HUES64 (cell line): ENCODE measurements at regions not wholly inside any gene's neighbourhood (a gene's known extent, or its start where the extent isn't known, plus 50 kb on each side); places are given as distances from the start of the nearest gene placed in this dataset.

ENCODE experiments used
- H3K27ac ChIP-seq: 2 replicates; pipeline ENCODE4 v1.7.0; 2013; ENCODE audit warnings: low read depth, low read length, inconsistent platforms
- H3K27me3 ChIP-seq: 2 replicates; pipeline ENCODE4 v1.6.1; 2013; ENCODE audit warnings: mild to moderate bottlenecking, low read length; ENCODE audit not compliant: insufficient read depth
- H3K36me3 ChIP-seq: 2 replicates; pipeline ENCODE4 v1.6.1; 2013; ENCODE audit warnings: mild to moderate bottlenecking, low read length; ENCODE audit not compliant: insufficient read depth
- H3K4me1 ChIP-seq: 2 replicates; pipeline ENCODE4 v1.6.1; 2013; ENCODE audit warnings: mild to moderate bottlenecking, low read length, moderate library complexity; ENCODE audit not compliant: insufficient read depth
- H3K4me3 ChIP-seq: 2 replicates; pipeline ENCODE4 v1.5.1; 2013; ENCODE audit warnings: mild to moderate bottlenecking, low read length, moderate library complexity
- H3K9ac ChIP-seq: 2 replicates; pipeline ENCODE4 v1.6.1; 2013; ENCODE audit warnings: mild to moderate bottlenecking, low read depth, low read length
- H3K9me3 ChIP-seq: 2 replicates; pipeline ENCODE4 v1.6.1; 2013; ENCODE audit warnings: low read depth, low read length; ENCODE audit not compliant: insufficient read depth
- WGBS: fragments of 150-250, 120-280 bp; methylation state at CpG from one replicate; pipeline ENCODE4 v1.1.7; 2013; ENCODE audit warnings: missing lambda C conversion rate; 5-methylcytosine and 5-hydroxymethylcytosine counted together

DNA sequence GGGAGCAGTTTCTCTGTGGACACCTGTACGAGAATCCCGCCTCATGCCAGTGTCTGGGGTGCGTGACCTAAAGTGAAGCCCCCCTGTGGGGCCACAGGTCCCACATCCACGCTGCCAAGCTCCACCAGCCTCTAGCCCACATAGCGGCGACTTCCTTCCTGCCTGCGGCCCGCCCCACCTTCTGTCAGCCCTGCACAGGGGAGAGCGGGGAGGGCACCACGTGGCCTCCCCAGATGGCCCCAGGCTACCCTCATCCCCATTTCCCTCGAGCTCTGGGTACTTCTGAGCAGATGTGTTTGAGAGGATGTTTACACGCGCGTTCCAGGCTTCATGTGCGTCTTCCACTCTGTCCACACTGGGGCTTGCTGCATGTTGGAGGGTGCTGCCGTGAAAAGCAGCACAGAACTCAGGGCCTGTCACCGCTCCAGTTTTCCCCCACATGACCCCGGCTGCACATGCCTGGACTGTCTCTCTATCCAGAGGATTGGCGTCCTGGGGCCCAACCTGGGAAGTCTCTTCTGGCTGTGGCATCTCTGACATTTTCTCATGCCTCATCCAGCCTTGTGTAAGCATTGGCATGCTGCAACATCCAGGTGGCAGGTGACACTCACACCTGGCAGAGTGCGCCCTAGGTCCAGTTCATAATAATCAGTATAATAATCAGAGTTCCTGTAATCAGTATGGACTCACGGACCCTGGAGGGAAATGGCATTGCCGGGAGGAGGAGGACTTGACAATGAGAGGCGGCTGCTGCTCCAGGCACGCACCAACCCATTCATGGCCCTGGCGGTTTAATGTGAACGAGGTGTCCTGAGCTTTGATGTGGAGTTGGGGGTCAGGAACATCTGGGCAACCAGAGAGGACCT lies 146.3 kb upstream of the TWIST2 start:
- Histone ChIP-seq H3K4me3 (no peak overlapping the region), H3K27me3 (no peaks in the 10 kb centered on the region), H3K9ac (no peak overlapping the region), H3K9me3 (no peaks in the 10 kb centered on the region), H3K27ac (no peak overlapping the region), H3K36me3 (no peaks in the 10 kb centered on the region), H3K4me1 (no peaks in the 10 kb centered on the region)
- WGBS = 94% methylated on average over 26 of the region's 26 CpGs

DNA sequence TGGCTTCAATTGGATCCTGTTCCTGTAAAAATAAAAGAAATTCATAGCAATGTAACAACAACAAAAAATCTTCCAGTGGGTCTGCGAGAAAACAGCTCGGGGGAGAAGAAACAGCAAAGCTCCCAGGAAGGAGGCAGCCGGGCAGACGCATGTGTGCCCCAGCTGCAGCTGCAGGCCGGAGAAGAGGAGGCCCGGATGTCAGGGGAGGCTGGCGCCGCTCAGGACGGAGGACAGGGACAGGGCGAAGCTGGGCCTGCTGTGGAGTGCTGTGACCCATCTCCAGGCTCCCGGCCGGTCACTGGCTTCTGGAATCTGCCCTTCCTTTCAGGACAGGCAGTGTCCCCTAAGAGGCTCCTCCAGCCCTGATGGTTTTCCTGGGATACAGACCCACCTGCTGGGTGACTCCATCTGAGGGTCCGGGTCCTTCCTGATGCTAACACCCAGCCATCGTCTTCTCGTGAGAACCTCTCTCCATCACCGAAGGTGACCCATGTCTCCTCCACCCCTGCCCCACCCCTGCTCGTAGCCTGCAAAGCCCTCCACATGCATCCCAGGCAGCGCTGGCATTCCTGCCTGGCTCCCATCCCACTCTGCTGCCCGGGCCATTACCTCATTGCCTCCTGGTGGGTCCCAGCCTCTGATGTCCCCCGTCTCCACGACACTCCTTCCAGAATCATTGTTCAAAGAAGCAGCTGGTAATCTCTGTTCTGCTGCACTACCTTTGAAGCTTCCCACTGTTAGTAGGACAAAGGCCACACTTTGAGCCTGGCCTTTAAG lies 145.4 kb upstream of the TWIST2 start:
- Histone ChIP-seq H3K9ac (no peak overlapping the region), H3K27ac (no peak overlapping the region), H3K36me3 (no peaks in the 10 kb centered on the region), H3K9me3 (no peaks in the 10 kb centered on the region), H3K27me3 (no peaks in the 10 kb centered on the region), H3K4me1 (no peaks in the 10 kb centered on the region), H3K4me3 (no peak overlapping the region)
- WGBS = 89% methylated on average over 21 of the region's 21 CpGs

DNA sequence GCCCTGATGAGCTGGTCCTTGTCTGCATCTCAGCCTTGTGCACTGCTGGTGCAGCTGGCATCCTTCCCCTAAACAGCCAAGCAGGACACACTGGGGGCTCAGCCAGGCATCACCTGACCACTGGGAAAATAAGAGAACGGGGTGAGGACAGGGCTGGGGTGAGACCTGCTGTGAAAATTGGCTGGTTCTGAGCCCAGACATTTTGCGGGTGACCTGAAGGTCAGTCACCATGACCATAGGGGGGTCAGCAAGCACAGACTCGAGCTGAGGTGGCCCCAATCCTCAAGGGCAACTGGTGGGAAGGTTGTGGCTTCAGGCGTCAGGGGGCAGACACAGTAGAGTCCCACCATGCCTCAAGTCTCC lies 144.9 kb upstream of the TWIST2 start:
- WGBS = 87% methylated on average over 4 of the region's 4 CpGs
- H3K36me3 ChIP-seq = no peaks in the 10 kb centered on the region
- H3K4me3 ChIP-seq = no peak overlapping the region
- no peaks in the 10 kb centered on the region for H3K4me1 ChIP-seq
- no peaks in the 10 kb centered on the region for H3K27me3 ChIP-seq
- H3K9me3 ChIP-seq = no peaks in the 10 kb centered on the region
- no peak overlapping the region for H3K27ac ChIP-seq
- no peak overlapping the region for H3K9ac ChIP-seq

DNA sequence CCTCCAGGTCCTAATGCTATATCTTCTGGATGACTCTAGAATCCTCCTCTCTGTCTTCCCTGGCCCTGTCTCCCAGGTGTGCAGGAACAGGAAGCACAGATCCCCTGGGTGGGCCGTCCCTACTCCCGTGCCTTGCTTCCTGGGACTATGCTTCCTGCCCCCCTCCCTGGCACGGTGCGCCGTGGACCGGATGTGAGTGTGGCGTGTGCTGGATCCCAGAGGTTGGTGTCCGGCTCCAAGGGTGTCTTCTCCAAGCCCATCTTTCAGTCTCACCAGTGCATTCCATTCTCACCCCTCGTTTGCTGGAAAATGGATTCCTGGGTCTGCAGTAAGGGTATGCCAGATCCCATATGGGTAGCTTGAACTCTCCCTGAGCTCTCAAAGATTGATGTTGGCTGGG lies 144.4 kb upstream of the TWIST2 start:
- Histone ChIP-seq H3K36me3 (no peaks in the 10 kb centered on the region), H3K27me3 (no peaks in the 10 kb centered on the region), H3K27ac (no peak overlapping the region), H3K4me3 (no peak overlapping the region), H3K9me3 (no peaks in the 10 kb centered on the region), H3K4me1 (no peaks in the 10 kb centered on the region), H3K9ac (no peak overlapping the region)
- 96% methylated on average over 9 of the region's 9 CpGs for WGBS

DNA sequence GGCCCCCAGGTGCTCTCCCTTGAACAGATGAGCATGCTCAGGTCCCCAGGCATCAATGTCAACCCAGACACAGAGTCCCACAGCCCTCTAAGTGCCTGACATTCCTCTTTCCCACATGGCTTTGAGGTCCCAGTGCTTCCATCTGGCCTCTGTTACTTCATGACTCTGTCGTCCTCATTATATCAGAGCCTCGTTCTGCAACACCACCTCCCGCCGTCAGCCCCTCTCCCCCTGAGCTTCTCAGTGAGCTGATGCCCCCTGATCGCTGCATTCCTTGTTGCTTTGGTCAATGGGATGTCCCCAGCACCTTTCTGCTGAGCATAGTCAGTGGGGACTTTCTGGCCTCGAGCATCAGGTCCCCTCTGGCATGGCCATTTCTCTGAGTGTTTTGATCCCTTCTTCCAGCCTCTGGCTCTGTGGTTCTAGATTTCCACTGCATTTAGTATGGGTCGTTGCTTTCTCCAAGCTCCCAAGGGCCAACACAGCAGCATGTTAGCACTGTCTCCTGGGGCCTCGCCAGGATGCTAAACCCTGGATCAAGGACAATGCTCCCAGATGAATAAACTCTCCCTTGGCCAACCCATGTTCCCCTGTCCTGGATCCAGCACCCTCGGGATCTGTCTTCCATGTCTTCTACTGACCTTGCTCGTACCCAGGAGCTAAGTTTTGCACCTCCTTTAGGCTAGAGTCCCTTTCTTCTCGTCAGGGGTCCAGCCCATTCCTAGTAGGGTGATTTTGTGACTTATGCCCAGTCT lies 143.2 kb upstream of the TWIST2 start:
- no peak overlapping the region for H3K27ac ChIP-seq
- H3K27me3 ChIP-seq = no peaks in the 10 kb centered on the region
- no peaks in the 10 kb centered on the region for H3K4me1 ChIP-seq
- no peak overlapping the region for H3K4me3 ChIP-seq
- H3K36me3 ChIP-seq = no peaks in the 10 kb centered on the region
- no peaks in the 10 kb centered on the region for H3K9me3 ChIP-seq
- 92% methylated on average over 11 of the region's 11 CpGs for WGBS
- no peak overlapping the region for H3K9ac ChIP-seq

DNA sequence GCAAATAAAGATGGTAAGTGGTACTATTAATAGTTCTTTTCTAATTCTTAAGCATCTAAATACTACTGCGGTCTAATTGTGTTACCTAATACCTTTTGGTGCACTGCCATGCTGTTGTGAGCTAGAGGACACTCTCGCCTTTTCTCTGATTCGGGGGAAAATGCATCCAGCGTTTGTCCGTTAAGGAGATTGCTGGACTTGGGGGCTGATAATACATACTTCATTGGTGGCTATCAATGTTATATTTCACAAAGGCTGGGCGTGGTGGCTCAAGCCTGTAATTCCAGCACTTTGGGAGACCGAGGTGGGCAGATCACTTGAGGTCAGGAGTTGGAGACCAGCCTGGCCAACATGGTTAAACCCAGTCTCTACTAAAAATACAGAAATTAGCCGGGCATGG lies 141.7 kb upstream of the TWIST2 start:
- Histone ChIP-seq H3K9me3 (no peaks in the 10 kb centered on the region), H3K4me3 (no peak overlapping the region), H3K27ac (no peak overlapping the region), H3K9ac (no peak overlapping the region), H3K36me3 (no peaks in the 10 kb centered on the region), H3K27me3 (no peaks in the 10 kb centered on the region), H3K4me1 (no peaks in the 10 kb centered on the region)
- 91% methylated on average over 8 of the region's 8 CpGs for WGBS

DNA sequence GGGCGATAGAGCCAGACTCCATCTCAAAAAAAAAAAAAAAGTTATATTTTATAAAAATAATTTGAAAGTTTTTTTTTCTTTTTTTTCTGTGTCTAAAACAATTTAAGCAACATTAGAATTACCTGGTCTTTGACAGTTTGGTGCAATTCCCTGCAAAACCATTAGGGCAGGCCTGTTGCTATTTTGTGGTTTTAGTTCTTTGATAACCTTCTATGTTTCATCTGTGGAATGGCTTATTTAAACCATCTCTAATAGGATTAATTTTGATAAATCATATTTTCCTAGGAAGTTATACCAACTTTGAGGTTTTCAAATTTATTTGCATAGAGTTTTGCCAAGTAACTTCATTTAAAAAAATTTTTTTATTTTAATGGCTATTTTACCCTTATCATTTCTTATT lies 141.2 kb upstream of the TWIST2 start:
- Histone ChIP-seq H3K9me3 (no peaks in the 10 kb centered on the region), H3K27me3 (no peaks in the 10 kb centered on the region), H3K36me3 (no peaks in the 10 kb centered on the region), H3K9ac (no peak overlapping the region), H3K4me3 (no peak overlapping the region), H3K27ac (no peak overlapping the region), H3K4me1 (no peaks in the 10 kb centered on the region)
- no CpG with 5 or more reads among the region's 1 CpG for WGBS

DNA sequence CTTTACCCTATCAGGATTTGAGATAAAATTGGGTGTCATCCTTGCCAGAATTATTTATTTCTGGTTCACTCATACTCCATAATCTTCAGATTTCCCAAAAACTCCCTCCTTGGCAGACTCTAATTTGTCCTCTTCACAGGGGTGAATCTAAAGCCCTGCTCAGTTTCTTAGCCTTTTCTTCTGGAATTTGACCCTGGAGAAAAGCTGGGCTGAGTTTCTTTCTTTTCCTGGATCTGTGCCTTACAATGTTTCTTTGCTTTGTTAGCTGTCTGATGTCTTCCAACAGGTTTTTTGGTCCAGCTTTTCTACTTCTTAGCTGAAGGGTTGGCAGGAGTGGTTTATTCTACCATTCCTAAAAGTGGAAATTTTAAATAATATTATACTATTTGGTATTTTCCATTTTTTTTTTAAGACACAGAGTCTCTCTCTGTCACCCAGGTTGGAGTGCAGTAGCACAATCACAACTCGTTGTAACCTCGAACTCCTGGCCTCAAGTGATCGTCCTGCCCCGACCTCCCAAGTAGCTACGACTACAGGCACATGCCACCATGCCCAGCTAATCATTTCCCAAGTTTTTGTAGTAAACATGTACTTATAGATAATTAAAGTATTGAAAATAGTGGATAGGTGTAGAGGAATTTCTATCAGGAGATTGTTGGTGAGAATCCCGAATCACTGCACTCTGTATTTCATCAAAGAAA lies 138.4 kb upstream of the TWIST2 start:
- Histone ChIP-seq H3K9me3 (no peaks in the 10 kb centered on the region), H3K4me1 (no peaks in the 10 kb centered on the region), H3K27ac (no peak overlapping the region), H3K4me3 (no peak overlapping the region), H3K27me3 (no peaks in the 10 kb centered on the region), H3K36me3 (no peaks in the 10 kb centered on the region), H3K9ac (no peak overlapping the region)
- WGBS = 89% methylated on average over 5 of the region's 6 CpGs

DNA sequence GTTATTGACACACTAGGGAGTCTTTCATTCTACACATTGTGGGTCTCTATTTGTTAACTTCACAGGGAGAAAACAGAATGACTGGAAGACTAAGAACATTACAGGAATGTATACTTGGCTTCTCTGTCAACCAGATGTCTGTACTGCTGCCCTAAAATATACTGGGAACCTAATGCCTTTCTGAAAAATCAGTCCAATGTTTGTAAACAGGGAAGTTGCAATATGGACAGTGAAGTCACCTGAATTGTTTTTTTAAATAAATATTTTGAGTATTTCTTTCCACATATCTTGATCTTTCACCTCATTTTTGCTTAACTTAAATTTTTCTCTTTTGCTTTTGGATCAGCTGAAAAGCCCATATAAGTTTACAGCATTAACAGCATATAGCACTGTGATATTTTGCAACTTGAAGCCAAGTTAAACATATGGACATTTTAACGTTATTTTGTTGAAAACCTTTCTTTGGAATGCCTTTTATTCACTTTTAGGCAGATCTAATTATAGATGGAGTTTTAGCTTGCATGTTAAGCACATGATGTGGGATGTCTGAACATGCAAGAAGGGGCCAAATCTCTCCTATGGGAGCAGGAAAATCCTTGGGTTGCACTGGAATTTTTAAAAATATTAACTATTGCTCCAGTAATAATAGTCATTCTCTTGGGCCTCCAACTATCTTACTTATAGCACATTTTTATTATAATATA lies 137.7 kb upstream of the TWIST2 start:
- WGBS = 100% methylated on average over 1 of the region's 1 CpG
- Histone ChIP-seq H3K9ac (no peak overlapping the region), H3K4me1 (no peaks in the 10 kb centered on the region), H3K36me3 (no peaks in the 10 kb centered on the region), H3K27me3 (no peaks in the 10 kb centered on the region), H3K27ac (no peak overlapping the region), H3K4me3 (no peak overlapping the region), H3K9me3 (no peaks in the 10 kb centered on the region)

DNA sequence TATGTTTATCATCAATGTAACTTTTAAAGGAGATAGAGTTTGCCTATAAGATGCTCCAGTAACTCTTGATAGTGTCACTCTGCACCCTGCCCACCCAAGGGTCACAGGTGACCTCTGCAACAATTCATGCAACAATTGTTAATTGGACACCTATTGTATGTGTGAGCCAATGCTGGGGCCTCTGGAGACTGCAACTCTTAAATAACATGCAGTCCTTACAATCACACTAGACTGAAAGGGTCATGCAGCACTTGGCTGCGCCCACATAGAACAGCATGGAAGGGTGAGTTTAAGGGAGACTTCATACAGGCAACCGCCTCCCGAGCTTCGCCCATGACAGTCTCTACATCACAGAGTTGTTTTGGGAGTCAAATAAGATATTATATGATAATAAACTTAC lies 137.1 kb upstream of the TWIST2 start:
- H3K4me1 ChIP-seq = no peaks in the 10 kb centered on the region
- H3K27me3 ChIP-seq = no peaks in the 10 kb centered on the region

More for the DNA sequence above, 137.1 kb upstream of the TWIST2 start:
- 97% methylated on average over 4 of the region's 4 CpGs for WGBS
- Histone ChIP-seq H3K4me3 (no peak overlapping the region), H3K9ac (no peak overlapping the region), H3K9me3 (no peaks in the 10 kb centered on the region), H3K27ac (no peak overlapping the region), H3K36me3 (no peaks in the 10 kb centered on the region)
